ENCODE measurements at regions not wholly inside any gene's neighbourhood (a gene's known extent, or its start where the extent isn't known, plus 50 kb on each side); places are given as distances from the start of the nearest gene placed in this dataset.
A peak's percentile ranks its signal among the peaks of the same experiment; 100 is the strongest.

- Histone ChIP-seq H3K27me3 (ENCODE audit: control insufficient read depth in 3 of 3, insufficient read depth in 3 of 3, low read length in 2 of 3) (no peaks in the 10 kb centered on the region), H3K27ac (ENCODE audit: low read depth in 1 of 2, low read length in 1 of 2) (peak overlapping the region in 1 of 2 donors; percentile 66), H3K9ac (ENCODE audit: insufficient read depth in 1 of 2, low read length in 2 of 2) (no peak overlapping the region), H3K36me3 (ENCODE audit: control insufficient read depth in 4 of 4, insufficient read depth in 4 of 4, low read length in 4 of 4) (no peaks in the 10 kb centered on the region), H3K4me1 (ENCODE audit: control insufficient read depth in 5 of 5, insufficient read depth in 5 of 5, low read length in 5 of 5) (peaks cover 0 to 3% (median 0%) of the 10 kb centered on the region in 5 donors), H3K9me3 (ENCODE audit: control insufficient read depth in 4 of 4, insufficient read depth in 3 of 4, low read length in 3 of 4) (peaks cover 0 to 6% (median 0%) of the 10 kb centered on the region in 4 donors), H3K4me3 (no peak overlapping the region)
- DNase-seq (no peak), ATAC-seq (ENCODE audit: insufficient read depth, low FRiP score) (no peak)
- WGBS, 2 donors = 82% methylated on average over 5 of the region's 5 CpGs
- no peak for TF ChIP-seq CTCF (IDR thresholded peaks at IDR 0.05; ENCODE audit: control extremely low read depth, extremely low read depth)
Measured at GRCh38 chr20:19025430-19026120, 186.9 kb upstream of the SLC24A3 start.

GRCh38 chr20:19026121-19026878 lies 186.1 kb upstream of the SLC24A3 start:
- Histone ChIP-seq H3K36me3 (ENCODE audit: control insufficient read depth in 4 of 4, insufficient read depth in 4 of 4, low read length in 4 of 4) (no peaks in the 10 kb centered on the region), H3K9ac (ENCODE audit: insufficient read depth in 1 of 2, low read length in 2 of 2) (no peak overlapping the region), H3K27ac (ENCODE audit: low read depth in 1 of 2, low read length in 1 of 2) (peak overlapping the region in 1 of 2 donors; percentile 75), H3K9me3 (ENCODE audit: control insufficient read depth in 4 of 4, insufficient read depth in 3 of 4, low read length in 3 of 4) (peaks cover 0 to 4% (median 0%) of the 10 kb centered on the region in 4 donors), H3K27me3 (ENCODE audit: control insufficient read depth in 3 of 3, insufficient read depth in 3 of 3, low read length in 2 of 3) (no peaks in the 10 kb centered on the region), H3K4me3 (no peak overlapping the region), H3K4me1 (ENCODE audit: control insufficient read depth in 5 of 5, insufficient read depth in 5 of 5, low read length in 5 of 5) (peaks cover 0 to 3% (median 0%) of the 10 kb centered on the region in 5 donors)
- TF ChIP-seq CTCF (IDR thresholded peaks at IDR 0.05; ENCODE audit: control extremely low read depth, extremely low read depth) = no peak
- no peak for ATAC-seq (ENCODE audit: insufficient read depth, low FRiP score)
- no peak for DNase-seq
- WGBS, 2 donors = 71 to 85% methylated on average over 13 of the region's 13 CpGs

- Histone ChIP-seq H3K36me3 (ENCODE audit: control insufficient read depth in 4 of 4, insufficient read depth in 4 of 4, low read length in 4 of 4) (no peaks in the 10 kb centered on the region), H3K9ac (ENCODE audit: insufficient read depth in 1 of 2, low read length in 2 of 2) (no peak overlapping the region), H3K9me3 (ENCODE audit: control insufficient read depth in 4 of 4, insufficient read depth in 3 of 4, low read length in 3 of 4) (peaks cover 0 to 1% (median 0%) of the 10 kb centered on the region in 4 donors), H3K27ac (ENCODE audit: low read depth in 1 of 2, low read length in 1 of 2) (peak overlapping the region in 1 of 2 donors; percentile 75), H3K4me3 (no peak overlapping the region), H3K4me1 (ENCODE audit: control insufficient read depth in 5 of 5, insufficient read depth in 5 of 5, low read length in 5 of 5) (peaks cover 0 to 3% (median 0%) of the 10 kb centered on the region in 5 donors), H3K27me3 (ENCODE audit: control insufficient read depth in 3 of 3, insufficient read depth in 3 of 3, low read length in 2 of 3) (no peaks in the 10 kb centered on the region)
- DNase-seq (no peak), ATAC-seq (ENCODE audit: insufficient read depth, low FRiP score) (peak; percentile 12)
- no peak for TF ChIP-seq CTCF (IDR thresholded peaks at IDR 0.05; ENCODE audit: control extremely low read depth, extremely low read depth)
- WGBS, 2 donors = 79 to 84% methylated on average over 11 of the region's 11 CpGs
Measured at GRCh38 chr20:19026901-19027644, 185.4 kb upstream of the SLC24A3 start.
